Gastroesophageal sphincter (tissue), 4 donors: ENCODE measurements at regions not wholly inside any gene's neighbourhood (a gene's known extent, or its start where the extent isn't known, plus 50 kb on each side); places are given as distances from the start of the nearest gene placed in this dataset.
"Not testable (repeated sequence)": the region's sequence is repeated elsewhere in the genome, so short reads cannot be mapped to it uniquely, and the experiment has no call there.

Experiments
- ATAC-seq: fragments of 150-250 bp; one replicate; pipeline ENCODE4 v1.9.1; 2016; ENCODE audit warnings: mild to moderate bottlenecking, moderate library complexity
- H3K27ac ChIP-seq, 4 donors: fragments of 200-600 bp; sonication (generic) in 3 of 4; 1 replicate in 3 of 4; 2 replicates in 1 of 4; pipeline ENCODE4 v1.5.1; 2016 to 2019
- H3K27me3 ChIP-seq: fragments of 200-600 bp; sonication (generic); one replicate; pipeline ENCODE4 v1.5.1; 2019
- H3K36me3 ChIP-seq, 2 donors: fragments of 200-600 bp; sonication (generic); one replicate each; pipeline ENCODE4 v1.5.1; 2019; ENCODE audit warnings: control low read depth in 1 of 2
- H3K4me1 ChIP-seq, 3 donors: fragments of 200-600 bp; sonication (generic); 1 replicate in 2 of 3; 2 replicates in 1 of 3; pipeline ENCODE4 v1.5.1; 2016 to 2019; ENCODE audit warnings: control low read depth in 2 of 3
- H3K4me3 ChIP-seq, 2 donors: fragments of 200-600 bp; sonication (generic); one replicate each; pipeline ENCODE4 v1.5.1; 2019; ENCODE audit warnings: mild to moderate bottlenecking in 1 of 2, moderate library complexity in 1 of 2
- H3K9me3 ChIP-seq, 3 donors: fragments of 200-600 bp; sonication (generic); one replicate each; pipeline ENCODE4 v1.5.1; 2017 to 2019; ENCODE audit warnings: control low read depth in 2 of 3
- CTCF ChIP-seq, 4 experiments: fragments of 200-600 bp in 2 of 4; fragments of 450-650 bp in 2 of 4; sonication (generic) in 1 of 4; IDR thresholded peaks; one replicate each; pipeline ENCODE4 v1.5.1; 2017 to 2019; ENCODE audit warnings: antibody characterized with exemption in 4 of 4, mild to moderate bottlenecking in 2 of 4, moderate library complexity in 2 of 4
- EP300 ChIP-seq: sonication (generic); formaldehyde crosslinking; IDR thresholded peaks from one replicate; pipeline ENCODE4 v1.6.1; 2017; ENCODE audit warnings: antibody characterized with exemption, mild to moderate bottlenecking
- POLR2A ChIP-seq, 2 donors: fragments of 450-650 bp; IDR thresholded peaks; one replicate each; pipeline ENCODE4 v1.6.1; 2017; ENCODE audit warnings: antibody characterized with exemption in 2 of 2, mild to moderate bottlenecking in 2 of 2, moderate library complexity in 1 of 2
- POLR2AphosphoS5 ChIP-seq: sonication (generic); formaldehyde crosslinking; IDR thresholded peaks from one replicate; pipeline ENCODE4 v1.6.1; 2017; ENCODE audit warnings: antibody characterized with exemption
- WGBS, 2 donors: methylation state at CpG; one replicate each; pipeline ENCODE4 v1.1.5; 2018; ENCODE audit warnings: low coverage in 1 of 2; 5-methylcytosine and 5-hydroxymethylcytosine counted together

- TF ChIP-seq POLR2A (IDR thresholded peaks at IDR 0.05) (no peak), EP300 (no peak), POLR2AphosphoS5 (no peak), CTCF (IDR thresholded peaks at IDR 0.05) (no peak)
- WGBS, 2 donors = 63 to 66% methylated on average over 3 of the region's 3 CpGs
Measured at GRCh38 chr10:9390516-9390915, 1336.0 kb downstream of the GATA3 start.

GRCh38 chr10:9399275-9399983 is 1344.9 kb downstream of the GATA3 start:
- Histone ChIP-seq H3K4me1 (no peaks in the 10 kb centered on the region), H3K27me3 (no peaks in the 10 kb centered on the region), H3K9me3 (no peaks in the 10 kb centered on the region), H3K27ac (no peak overlapping the region), H3K36me3 (no peaks in the 10 kb centered on the region), H3K4me3 (no peak overlapping the region)
- 84% methylated on average over 5 to 6 of the region's 6 CpGs for WGBS, 2 donors
- ATAC-seq = no peak
- TF ChIP-seq POLR2AphosphoS5 (no peak), EP300 (no peak), POLR2A (IDR thresholded peaks at IDR 0.05) (no peak), CTCF (IDR thresholded peaks at IDR 0.05) (no peak)

More at GRCh38 chr10:9390516-9390915, 1336.0 kb downstream of the GATA3 start:
- no peak overlapping the region for H3K4me3 ChIP-seq
- no peak overlapping the region for H3K27ac ChIP-seq
- no peaks in the 10 kb centered on the region for H3K4me1 ChIP-seq
- no peaks in the 10 kb centered on the region for H3K36me3 ChIP-seq
- H3K27me3 ChIP-seq = no peaks in the 10 kb centered on the region
- no peak for ATAC-seq
- H3K9me3 ChIP-seq = no peaks in the 10 kb centered on the region

- 90 to 100% methylated on average over 5 to 11 of the region's 11 CpGs for WGBS, 2 donors
Measured at GRCh38 chr10:9402067-9402466, 1347.6 kb downstream of the GATA3 start.

GRCh38 chr10:9402507-9403195 is 1348.2 kb downstream of the GATA3 start:
- not testable (repeated sequence) for ATAC-seq, H3K4me1 ChIP-seq, H3K4me3 ChIP-seq, H3K9me3 ChIP-seq, H3K27me3 ChIP-seq, H3K27ac ChIP-seq, H3K36me3 ChIP-seq
- WGBS, 2 donors = 71 to 83% methylated on average over 5 to 7 of the region's 9 CpGs

More at GRCh38 chr10:9402067-9402466, 1347.6 kb downstream of the GATA3 start:
- H3K27ac ChIP-seq, H3K9me3 ChIP-seq, H3K4me3 ChIP-seq, H3K4me1 ChIP-seq, H3K36me3 ChIP-seq, ATAC-seq, H3K27me3 ChIP-seq: not testable (repeated sequence)

GRCh38 chr10:9407201-9407600 is 1352.7 kb downstream of the GATA3 start:
- H3K4me1 ChIP-seq = not testable (repeated sequence)
- WGBS, 2 donors = 95 to 99% methylated on average over 4 to 15 of the region's 29 CpGs

GRCh38 chr10:9416331-9416730 is 1361.8 kb downstream of the GATA3 start:
- ATAC-seq = no peak
- WGBS, 2 donors = 31 to 33% methylated on average over 1 of the region's 1 CpG
- no peaks in the 10 kb centered on the region for H3K4me1 ChIP-seq
- no peaks in the 10 kb centered on the region for H3K27me3 ChIP-seq
- TF ChIP-seq CTCF (IDR thresholded peaks at IDR 0.05) (no peak), POLR2AphosphoS5 (no peak), POLR2A (IDR thresholded peaks at IDR 0.05) (no peak), EP300 (no peak)
- H3K27ac ChIP-seq = no peak overlapping the region
- no peak overlapping the region for H3K4me3 ChIP-seq
- no peaks in the 10 kb centered on the region for H3K9me3 ChIP-seq
- no peaks in the 10 kb centered on the region for H3K36me3 ChIP-seq

More at GRCh38 chr10:9407201-9407600, 1352.7 kb downstream of the GATA3 start:
- not testable (repeated sequence) for H3K9me3 ChIP-seq, ATAC-seq, H3K36me3 ChIP-seq, H3K27me3 ChIP-seq, H3K27ac ChIP-seq, H3K4me3 ChIP-seq
